IMR-90 (cell line): ENCODE measurements at regions not wholly inside any gene's neighbourhood (a gene's known extent, or its start where the extent isn't known, plus 50 kb on each side); places are given as distances from the start of the nearest gene placed in this dataset.

Experiments used
- BHLHE40 ChIP-seq: fragments of 150-350 bp; IDR thresholded peaks from 2 replicates; pipeline ENCODE4 v1.6.1; 2016; ENCODE audit warnings: mild to moderate bottlenecking, low read depth, low read length
- CEBPB ChIP-seq: IDR thresholded peaks from 2 replicates; pipeline ENCODE4 v1.6.1; 2012; ENCODE audit warnings: low read depth, low read length, improper control_type of control experiment
- CHD1 ChIP-seq: IDR thresholded peaks from 2 replicates; pipeline ENCODE4 v1.6.1; 2012; ENCODE audit warnings: low read depth, low read length, improper control_type of control experiment
- CTCF ChIP-seq: conservative IDR thresholded peaks from 2 replicates; pipeline ENCODE4 v1.5.1; 2012; ENCODE audit warnings: mild to moderate bottlenecking, low read depth, low read length, improper control_type of control experiment
- ELK1 ChIP-seq: fragments of 150-350 bp; IDR thresholded peaks from 2 replicates; pipeline ENCODE4 v1.6.1; 2016; ENCODE audit warnings: low read depth, mild to moderate bottlenecking, low read length, moderate library complexity, borderline replicate concordance
- FOS ChIP-seq: fragments of 150-350 bp; IDR thresholded peaks from 2 replicates; pipeline ENCODE4 v1.6.1; 2016; ENCODE audit warnings: low read depth, low read length
- MAFK ChIP-seq: IDR thresholded peaks from 2 replicates; pipeline ENCODE4 v1.6.1; 2012; ENCODE audit warnings: low read depth, low read length, improper control_type of control experiment
- MAZ ChIP-seq: IDR thresholded peaks from 2 replicates; pipeline ENCODE4 v1.6.1; 2012; ENCODE audit warnings: low read depth, mild to moderate bottlenecking, low read length, improper control_type of control experiment, moderate library complexity, borderline replicate concordance
- MXI1 ChIP-seq: IDR thresholded peaks from 2 replicates; pipeline ENCODE4 v1.6.1; 2012; ENCODE audit warnings: low read depth, mild to moderate bottlenecking, low read length, moderate library complexity, borderline replicate concordance
- POLR2A ChIP-seq: IDR thresholded peaks from 2 replicates; pipeline ENCODE4 v1.6.1; 2012; ENCODE audit warnings: mild to moderate bottlenecking, low read depth, low read length
- RAD21 ChIP-seq: IDR thresholded peaks from 2 replicates; pipeline ENCODE4 v1.6.1; 2012; ENCODE audit warnings: low read length, improper control_type of control experiment
- RCOR1 ChIP-seq: IDR thresholded peaks from 2 replicates; pipeline ENCODE4 v1.6.1; 2012; ENCODE audit warnings: mild to moderate bottlenecking, low read length, improper control_type of control experiment; ENCODE audit not compliant: insufficient replicate concordance
- RFX5 ChIP-seq: IDR thresholded peaks from 2 replicates; pipeline ENCODE4 v1.8.0; 2012; ENCODE audit warnings: low read depth, mild to moderate bottlenecking, low read length, moderate library complexity
- SMC3 ChIP-seq: fragments of 150-350 bp; IDR thresholded peaks from 2 replicates; pipeline ENCODE4 v1.6.1; 2016; ENCODE audit warnings: low read depth, mild to moderate bottlenecking, antibody characterized with exemption, low read length, moderate library complexity

DNA sequence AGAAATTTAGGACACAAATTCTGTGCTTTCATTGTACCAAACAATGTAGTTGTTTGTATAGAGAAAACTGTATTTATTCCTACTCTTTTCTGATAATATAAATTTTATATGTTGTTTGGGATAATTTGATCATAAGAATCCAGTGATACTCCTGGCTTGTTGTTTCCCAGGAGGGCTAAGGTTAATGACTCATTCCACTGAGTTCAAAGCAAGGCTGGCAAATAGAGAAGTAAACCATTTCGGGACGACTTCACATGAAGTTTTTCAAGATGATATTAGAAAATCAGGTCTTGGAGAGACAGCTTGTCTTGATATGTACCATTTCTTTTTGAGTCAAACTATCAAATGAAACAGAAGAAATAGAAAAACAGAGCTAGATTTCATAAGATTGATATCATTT is 326.1 kb upstream of the CNR1 start:
- TF ChIP-seq POLR2A = no peak
- TF ChIP-seq MXI1 = no peak
- TF ChIP-seq RCOR1 = no peak
- TF ChIP-seq CTCF = no peak
- no peak for TF ChIP-seq CEBPB
- TF ChIP-seq ELK1 = no peak
- no peak for TF ChIP-seq CHD1
- TF ChIP-seq RAD21 = no peak
- TF ChIP-seq BHLHE40 = no peak
- no peak for TF ChIP-seq SMC3
- TF ChIP-seq MAZ = no peak
- TF ChIP-seq RFX5 = no peak
- no peak for TF ChIP-seq MAFK
- no peak for TF ChIP-seq FOS
